Superior temporal gyrus (tissue), 1 donor: ENCODE measurements at regions not wholly inside any gene's neighbourhood (a gene's known extent, or its start where the extent isn't known, plus 50 kb on each side); places are given as distances from the start of the nearest gene placed in this dataset.
"Not testable (repeated sequence)": the region's sequence is repeated elsewhere in the genome, so short reads cannot be mapped to it uniquely, and the experiment has no call there.

Experiments
- DNase-seq: peaks from one replicate; pipeline ENCODE4 v3.0.0-alpha.2; 2016; ENCODE audit errors: extremely low spot score

DNA sequence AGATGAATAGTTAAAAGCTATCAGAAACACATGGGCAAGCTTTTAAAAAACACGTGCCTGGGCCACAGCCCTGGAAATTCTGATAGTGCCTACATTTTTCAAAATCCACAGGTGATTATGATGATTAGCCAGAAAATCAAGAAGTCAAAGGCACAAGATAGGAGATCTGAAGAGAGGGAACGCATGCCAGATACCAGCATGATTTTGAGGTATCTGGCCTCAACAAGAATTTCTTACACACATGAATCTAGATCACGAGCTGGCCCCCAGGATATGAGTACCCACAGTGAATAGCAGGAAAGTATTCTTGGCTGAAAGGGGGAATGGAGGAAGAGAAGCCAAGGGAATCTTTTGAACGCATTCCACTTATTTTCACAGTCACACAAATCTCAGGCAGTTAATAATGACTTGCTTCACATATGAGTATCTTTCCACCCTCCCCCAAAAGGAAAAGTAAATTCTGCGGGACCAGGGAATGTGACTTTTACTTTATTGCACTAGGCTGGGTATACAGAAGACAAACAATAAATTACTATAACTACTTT lies 438.2 kb downstream of the BCAT1 start:
- no peak for DNase-seq

DNA sequence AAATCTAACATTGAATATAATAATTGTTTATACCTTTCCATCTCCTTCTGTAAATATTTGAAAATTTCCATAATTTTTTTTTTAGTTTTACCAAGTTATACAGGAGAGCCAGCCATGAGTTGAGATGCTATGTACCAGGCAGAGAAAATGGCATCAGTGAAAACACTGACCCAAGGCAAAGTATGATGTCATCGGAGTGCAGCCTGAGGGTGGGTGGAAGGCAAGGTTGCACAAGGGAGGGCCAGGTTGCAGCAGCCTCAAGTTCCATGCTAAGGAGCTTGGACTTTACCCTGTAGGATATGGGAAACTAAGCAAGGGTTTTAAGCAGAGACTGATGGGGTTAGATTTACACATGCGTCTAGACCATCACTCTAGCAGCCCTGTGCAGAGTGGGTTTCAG lies 441.1 kb downstream of the BCAT1 start:
- no peak for DNase-seq

DNA sequence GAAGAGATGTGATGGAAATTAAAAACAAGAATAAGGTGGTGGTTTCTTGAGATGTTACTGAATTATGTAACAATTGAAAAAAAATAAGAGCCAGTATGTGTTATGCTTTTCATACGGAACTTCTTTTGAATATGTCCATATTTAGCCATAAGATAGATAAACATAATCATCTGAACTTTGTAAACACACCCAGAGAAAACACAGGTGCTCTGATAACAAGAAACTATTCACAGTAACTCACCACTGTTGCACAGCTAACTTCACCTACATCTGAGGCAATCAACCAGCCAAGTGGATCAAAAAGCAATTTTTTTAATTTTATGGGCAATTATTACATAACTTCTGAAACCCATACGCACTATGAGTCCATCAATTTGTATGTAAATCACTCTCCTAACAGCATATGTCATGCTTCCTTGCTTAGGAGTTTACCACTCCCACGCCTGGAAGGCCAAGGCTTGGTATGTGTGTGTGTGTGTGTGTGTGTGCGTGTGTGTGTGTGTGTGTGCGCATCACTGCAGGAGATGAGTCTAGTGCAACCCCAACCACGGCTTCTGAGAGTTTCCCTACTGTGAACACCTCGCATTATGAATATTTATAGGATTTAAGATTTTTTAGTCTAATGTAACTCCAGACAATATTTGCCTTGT lies 443.4 kb downstream of the BCAT1 start:
- no peak for DNase-seq

DNA sequence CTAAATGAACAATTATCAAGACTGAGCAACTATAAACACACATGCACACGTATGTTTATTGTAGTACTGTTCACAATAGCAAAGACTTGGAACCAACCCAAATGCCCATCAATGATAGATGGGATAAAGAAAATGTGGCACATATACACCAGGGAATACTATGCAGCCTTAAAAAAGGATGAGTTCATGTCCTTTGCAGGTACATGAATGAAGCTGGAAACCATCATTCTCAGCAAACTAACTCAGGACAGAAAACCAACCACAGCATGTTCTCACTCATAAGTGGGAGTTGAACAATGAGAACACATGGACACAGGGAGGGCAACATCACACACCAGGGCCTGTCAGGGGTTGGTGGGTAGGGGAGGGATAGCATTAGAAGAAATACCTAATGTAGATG lies 445.4 kb downstream of the BCAT1 start:
- DNase-seq = not testable (repeated sequence)

DNA sequence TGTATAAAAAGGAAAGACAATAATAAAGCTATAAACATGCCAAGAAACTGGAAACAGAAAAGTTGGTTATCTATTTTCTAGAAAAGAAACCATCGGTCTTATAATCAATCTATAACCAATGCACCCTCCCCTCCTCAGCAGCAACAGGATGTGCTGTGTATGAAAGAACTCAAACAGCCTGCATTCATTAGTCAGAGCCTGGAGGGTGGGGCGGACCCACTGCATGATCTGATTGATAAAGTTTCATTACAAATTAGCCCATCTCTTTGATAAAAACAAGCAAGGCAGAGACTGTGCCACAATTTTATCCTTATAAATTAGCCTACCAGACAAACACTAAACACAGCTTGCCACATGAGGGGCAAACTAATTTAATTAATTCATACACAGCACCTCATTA lies 448.1 kb downstream of the BCAT1 start:
- no peak for DNase-seq

DNA sequence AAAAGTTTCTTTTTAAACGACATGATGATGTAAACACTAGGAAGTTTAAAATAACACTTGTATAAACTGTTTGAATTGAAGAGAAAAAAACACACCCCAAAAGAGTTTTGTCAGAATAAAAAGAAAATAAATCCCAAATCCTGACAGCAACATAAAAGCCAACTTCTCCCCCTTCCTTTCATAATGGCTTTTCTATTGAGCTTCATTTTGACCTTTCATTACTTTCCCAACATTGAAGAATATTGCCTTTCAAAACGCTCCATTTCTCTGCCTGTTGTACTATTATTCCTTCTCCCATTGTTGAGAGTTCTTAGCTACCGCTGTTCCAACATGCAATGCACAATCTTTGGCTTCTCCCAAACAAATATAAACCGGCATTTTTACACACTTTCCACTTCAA lies 448.5 kb downstream of the BCAT1 start:
- DNase-seq = no peak

DNA sequence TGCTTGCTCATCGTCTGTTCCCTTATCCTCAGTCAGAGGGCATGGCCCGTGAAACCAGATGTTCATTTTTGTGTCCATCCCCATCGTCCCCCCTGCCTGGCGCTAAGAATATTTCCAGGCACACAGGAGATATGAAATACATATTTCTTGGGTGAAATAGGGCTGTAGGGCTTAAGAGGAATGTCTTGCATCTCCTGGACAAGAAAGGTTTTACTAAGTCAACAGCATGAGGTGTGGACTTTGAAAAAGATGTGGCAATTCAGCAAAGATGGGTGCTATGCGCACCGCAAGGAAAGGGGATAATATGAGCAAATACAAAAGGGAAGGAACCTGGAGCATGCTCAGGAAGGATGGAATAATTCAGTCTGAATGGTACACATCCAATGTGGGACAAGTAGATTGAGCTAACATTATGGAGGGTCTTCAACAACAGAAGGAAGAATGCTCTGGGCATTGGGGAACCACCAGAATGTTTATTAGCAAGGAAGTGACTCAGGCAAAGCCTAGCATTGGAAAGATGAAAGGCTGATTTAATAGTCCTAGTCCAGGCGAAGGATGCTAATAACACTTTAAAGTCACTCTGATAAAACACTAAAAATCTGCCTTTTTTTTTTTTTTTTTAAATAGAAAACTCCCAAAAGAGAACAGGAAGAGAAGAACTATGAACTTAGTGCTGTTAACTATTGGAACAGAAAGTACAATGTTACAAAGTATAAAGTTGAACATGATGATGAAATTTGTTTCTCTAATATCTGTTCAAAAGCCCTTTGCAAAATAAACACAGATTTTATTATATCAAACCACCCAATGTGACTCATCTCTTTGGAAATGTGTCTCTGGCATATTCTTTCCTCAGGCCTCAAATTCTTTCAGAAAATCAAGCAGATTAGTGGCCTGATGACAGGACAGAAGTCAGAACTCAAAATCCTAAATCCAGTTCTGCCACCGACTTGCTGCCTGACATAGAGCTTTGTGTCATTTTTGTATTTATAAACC lies 449.5 kb downstream of the BCAT1 start:
- DNase-seq = no peak

DNA sequence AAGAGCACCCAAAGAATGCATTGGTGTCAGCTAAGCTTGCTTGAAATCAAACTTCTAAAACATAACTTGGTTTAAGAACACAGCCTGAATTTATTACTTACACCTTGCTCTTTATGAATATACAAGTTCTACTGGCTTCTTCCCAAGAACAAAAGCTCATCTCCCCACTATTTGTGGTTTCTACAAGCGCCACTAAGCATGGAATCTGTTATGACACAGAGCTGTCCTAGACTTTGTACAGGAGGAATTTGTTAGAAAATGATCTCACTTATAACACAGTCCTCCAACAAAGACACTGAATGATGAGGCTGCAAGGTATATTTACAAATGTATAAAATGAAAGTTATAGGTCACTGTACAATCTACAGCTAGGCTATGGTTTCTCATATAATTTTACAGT lies 452.1 kb downstream of the BCAT1 start:
- no peak for DNase-seq

DNA sequence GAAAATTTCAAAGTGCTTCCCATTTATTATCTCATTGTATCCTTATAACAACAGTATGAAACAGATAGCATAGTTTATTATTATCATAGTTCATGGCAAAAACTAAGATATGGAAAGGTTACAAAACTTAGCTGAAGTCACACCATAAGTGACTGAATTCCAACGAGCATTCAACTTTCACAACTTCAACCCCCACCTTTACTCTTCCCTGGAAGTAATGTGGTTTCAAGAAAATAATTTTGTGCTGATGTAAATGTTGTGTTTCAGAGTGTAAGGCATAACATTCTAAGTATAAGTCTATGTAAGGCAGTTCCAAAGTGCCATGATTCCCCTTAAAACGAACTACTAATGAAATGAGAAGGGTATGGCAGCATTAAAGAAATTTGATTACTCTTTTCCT lies 454.5 kb downstream of the BCAT1 start:
- DNase-seq = no peak

DNA sequence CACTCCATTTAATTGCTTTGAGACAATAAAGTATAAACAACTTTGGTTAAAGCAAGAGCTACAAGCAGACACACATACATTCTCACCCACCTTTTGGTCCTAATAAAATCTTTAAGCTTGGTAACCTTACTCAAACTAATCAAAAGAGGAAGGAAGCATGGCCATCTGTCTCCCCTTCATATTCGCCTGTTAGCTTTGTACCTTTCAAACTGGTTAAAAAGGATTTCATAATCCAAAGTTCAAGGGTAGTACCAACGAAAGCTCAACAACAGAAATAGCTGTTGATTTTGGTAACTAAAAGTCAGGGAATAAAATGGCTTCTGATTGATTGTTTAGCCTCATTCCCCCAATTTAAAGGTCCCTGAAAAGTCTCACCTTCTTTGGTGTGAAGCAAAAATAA lies 456.9 kb downstream of the BCAT1 start:
- no peak for DNase-seq

DNA sequence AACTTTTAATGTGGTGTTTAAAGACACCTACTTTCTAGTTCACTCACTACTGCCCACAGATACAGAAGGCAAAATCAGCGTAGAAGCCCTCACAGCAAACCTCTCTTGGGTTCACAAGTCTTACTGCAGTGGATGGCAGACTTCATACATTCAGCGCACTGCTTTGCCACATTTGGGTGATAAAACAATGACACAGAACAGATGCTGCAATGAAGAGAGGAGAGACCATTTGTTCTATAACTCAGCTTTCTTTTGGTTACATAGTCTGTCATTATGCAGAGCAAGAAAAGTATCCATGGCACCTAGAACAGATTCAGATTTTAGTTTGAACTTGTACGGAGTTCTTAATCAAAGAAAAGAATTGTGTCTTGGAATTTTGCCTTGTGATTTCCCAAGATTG lies 459.0 kb downstream of the BCAT1 start:
- peak; percentile 56 for DNase-seq

DNA sequence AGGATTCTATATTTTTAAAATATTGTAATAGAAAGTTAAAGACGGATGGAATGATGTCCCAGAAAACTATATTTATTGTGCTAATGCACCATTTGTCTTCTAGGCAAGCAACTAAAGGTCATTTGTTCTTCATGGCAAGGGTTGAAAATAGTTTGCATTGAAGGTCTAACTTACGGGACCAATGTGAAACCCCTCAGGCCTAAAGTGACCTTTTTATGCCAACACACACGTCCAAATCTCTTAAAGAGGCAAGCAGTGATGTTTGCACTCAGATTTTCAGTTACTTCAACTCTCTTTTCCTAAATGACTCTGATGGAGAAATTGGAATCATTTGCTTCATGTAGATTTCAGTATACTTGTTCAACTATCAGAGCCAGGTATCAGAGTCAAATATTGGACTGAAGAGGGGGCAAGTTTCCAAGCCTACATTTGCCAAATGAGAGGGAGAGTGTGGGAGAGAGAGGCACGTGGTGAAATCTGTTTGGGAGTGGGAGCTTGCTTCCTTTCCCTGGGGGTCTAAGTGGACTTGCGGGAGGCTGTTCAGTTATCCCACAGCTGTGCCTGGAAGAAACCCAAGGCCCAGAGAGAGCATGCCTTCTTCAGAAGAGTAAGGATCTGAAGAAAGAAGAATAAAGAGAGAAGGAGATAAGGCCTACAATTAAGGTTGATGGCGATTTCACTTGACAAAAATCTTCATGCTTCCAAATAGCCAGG lies 459.8 kb downstream of the BCAT1 start:
- no peak for DNase-seq

DNA sequence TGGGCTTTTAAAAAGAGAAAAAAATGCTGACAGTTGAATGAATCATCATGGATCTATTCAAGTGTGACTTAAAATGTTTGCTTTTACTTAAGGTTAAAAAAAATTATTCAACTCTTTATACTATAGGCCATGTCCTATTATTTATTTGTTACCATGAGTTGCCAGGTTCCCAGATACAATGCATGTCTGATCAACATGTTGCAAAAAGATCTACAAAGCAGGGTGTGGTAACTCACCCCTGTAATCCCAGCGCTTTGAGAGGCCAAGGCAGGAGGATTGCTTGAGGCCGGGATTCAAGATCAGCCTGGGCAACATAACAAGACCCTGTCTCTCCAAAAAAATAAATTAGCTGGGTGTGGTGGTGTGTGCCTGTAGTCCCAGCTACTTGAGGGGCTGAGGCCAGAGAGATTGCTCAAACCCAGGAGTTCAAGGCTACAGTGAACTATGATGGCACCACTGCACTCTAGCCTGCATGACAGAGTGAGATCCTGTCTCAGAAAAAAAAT lies 460.8 kb downstream of the BCAT1 start:
- no peak for DNase-seq

DNA sequence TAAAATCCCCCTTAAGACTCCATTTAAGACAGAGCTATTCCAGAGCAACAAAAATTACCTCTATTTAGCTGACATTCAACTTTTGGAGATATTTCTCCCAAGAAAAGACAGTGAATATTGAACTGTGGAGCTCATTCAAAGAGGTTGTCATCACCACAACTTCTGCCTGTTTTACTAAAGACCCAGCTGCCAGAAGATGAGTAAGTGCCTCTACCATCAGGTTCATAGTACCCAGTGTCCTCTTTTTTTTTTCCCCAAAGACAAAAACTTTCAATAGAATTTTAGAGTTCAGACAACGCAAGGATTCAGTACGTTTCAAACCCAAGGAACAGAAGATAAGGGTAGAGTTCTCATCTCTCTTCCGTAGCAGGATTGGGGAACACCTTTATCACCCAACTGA lies 461.3 kb downstream of the BCAT1 start:
- no peak for DNase-seq

DNA sequence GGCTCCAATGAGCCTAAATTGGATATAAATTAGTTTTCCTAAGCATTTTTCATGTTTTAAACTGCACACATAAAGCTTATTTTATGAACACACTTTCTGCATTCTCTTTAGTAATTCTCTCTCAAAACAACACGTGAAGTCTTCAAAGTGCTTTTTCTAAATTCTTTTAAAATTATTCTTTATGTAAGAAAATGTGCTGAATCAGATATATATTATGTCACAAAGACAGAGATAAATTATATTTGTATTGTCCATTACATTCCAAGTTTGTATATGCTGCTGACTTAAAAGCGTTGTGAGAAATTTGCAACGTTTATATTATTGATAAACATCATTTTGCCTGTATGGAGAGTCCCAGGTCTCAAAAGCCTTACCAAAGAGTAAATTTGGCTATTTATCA lies 465.2 kb downstream of the BCAT1 start:
- DNase-seq = no peak

DNA sequence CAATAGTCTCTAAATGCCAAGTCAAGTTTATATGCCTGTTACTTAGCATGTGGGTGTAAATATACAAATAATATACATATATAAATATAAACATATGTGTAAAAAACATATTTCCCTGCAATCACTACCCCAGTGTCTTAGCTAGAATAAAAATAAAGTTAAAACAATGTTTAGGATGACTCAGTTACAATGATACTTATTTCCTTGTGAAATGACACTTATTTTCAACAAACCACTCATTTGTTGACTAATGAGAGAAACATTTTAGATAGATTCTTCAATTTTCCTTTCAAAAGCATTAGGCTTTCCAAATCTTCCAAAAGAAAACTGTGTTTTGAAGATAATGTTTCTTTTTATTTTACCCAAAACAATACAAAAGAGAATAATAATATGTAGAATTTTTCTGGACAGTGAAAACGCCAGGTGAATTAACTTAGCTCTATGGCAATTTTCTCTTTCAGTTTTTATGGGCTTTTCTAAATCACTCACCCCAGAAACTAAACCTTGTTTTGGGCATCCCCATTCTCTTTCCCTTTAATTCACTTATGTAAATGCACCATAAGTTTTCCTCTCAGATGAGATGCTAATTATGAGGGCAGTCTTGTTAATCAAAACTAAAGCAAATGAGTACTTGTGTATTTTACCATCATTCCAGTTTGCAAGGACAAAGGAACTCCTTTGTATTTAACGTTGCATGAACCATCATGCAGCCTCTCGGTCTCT lies 465.9 kb downstream of the BCAT1 start:
- no peak for DNase-seq

DNA sequence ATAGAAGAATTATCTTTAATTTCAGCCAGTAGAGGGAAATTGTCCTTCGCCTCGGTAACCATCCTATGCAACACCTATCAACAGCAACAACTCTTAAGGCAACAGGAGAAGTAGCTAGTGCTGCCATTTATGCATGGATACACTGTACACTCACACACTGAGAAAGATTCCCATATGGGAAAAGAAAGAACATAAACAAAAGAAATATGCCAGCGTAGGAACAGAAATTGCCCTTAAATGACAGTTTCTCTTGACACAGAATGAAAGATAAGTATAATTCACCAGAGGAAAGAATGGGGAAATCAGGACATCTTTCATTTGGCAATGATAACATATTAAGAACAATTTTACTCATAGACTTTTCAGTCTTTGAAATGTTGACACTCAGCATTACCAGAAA lies 466.9 kb downstream of the BCAT1 start:
- DNase-seq = no peak

DNA sequence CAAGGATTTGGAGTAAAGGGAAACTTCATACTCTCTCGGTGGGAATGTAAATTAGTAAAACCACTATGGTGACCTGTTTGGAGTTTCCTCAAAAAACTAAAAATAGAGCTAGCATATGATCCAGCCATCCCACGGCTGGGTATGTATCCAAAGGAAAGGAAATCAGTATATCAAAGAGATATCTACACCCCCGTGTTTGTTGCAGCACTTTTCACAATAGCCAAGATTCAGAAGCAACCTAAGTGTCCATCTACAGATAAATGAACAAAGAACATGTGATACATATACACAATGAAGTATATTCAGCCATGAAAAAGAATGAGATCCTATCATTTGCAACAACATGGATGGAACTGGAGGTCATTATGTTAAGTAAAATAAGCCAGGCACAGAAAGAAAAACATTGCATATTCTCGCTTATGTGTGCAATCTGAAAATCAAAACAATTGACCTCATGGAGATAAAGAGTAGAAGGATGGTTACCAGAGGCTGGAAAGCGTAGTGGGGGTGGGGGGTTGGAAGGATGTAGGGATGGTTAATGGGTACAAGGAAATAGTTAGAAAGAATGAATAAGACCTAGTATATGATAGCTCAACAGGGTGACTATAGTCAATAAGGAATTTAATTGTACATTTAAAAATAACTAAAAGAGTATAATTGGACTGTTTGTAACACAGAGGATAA lies 468.0 kb downstream of the BCAT1 start:
- no peak for DNase-seq

DNA sequence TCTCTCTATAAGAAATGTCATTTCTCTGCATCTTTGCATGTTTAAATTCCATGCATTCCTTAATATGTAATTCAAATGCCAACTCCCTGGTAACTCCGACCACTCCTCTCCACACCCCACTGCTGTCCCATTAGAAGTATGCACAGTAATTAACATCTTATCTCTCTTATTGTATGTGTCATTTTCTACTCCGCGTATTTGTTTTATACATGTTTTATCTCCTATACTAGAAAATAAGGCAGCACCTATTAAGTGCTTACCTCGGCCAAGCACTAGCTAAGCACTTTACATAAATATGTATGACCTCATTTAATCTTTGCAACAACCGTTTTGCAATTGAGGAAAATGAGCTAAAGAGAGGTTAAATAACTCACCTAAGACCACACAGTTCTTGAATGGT lies 469.8 kb downstream of the BCAT1 start:
- DNase-seq = no peak

DNA sequence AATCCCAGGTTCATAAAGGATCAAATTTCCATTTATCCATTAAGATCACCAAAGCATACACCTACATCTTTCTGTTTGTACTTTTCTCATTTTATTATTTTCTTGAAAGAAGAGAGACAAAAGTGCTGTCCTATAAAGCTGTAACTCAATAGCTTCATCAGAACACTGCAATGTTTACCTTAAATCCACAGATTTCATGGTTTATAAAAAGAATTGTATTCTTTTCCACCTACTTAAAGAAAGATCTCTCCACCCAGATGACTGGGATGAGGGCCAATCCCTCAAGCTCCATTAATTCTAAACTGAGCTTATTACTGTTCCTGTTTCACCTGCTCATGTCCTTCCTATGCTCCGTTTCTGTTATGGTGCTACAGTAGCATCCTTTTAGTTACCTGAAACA lies 470.6 kb downstream of the BCAT1 start:
- DNase-seq = no peak

DNA sequence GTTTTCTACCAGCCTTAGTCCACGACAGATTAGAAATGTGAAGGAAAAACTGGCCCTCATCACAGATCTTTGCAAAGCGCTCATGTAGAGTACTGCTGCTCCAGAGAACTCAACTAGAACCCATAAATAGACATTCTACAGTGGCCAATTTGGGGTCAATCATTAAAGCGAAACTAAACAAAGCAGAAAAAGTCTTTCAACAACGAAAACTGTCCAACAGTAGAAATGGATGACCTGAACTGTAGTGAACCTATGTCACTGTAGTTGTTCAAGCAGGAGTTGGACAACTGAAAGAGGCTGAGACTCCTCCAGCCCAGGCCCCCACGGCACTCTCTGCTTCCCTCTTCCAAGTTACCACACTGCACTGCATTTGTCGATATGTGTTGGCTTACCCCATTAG lies 472.6 kb downstream of the BCAT1 start:
- DNase-seq = no peak
